Endothelial cell of umbilical vein (primary cell): ENCODE measurements at regions not wholly inside any gene's neighbourhood (a gene's known extent, or its start where the extent isn't known, plus 50 kb on each side); places are given as distances from the start of the nearest gene placed in this dataset.

Source experiments
- FOS ChIP-seq: IDR thresholded peaks from 2 replicates; pipeline ENCODE4 v1.6.1; 2011; ENCODE audit warnings: mild to moderate bottlenecking, low read length, moderate library complexity, borderline replicate concordance; ENCODE audit not compliant: insufficient read depth
- MYC ChIP-seq: IDR thresholded peaks from one replicate; pipeline ENCODE4 v1.6.1; 2011; ENCODE audit warnings: mild to moderate bottlenecking, low read depth, low read length
- POLR2A ChIP-seq: IDR thresholded peaks from 2 replicates; pipeline ENCODE4 v1.6.1; 2012; ENCODE audit warnings: low read depth, mild to moderate bottlenecking, control low read depth, low read length
- TF ChIP-seq, protein P1 (sequence below), 2 donors: IDR thresholded peaks; 1 replicate in 1 of 2; 2 replicates in 1 of 2; pipeline ENCODE4 v1.5.1; 2011; ENCODE audit warnings: low read length in 2 of 2, mild to moderate bottlenecking in 2 of 2, moderate library complexity in 2 of 2, control low read depth in 1 of 2, inconsistent platforms in 1 of 2, low read depth in 1 of 2; ENCODE audit not compliant: insufficient read depth in 1 of 2; ENCODE audit errors: extremely low read depth in 1 of 2

DNA sequence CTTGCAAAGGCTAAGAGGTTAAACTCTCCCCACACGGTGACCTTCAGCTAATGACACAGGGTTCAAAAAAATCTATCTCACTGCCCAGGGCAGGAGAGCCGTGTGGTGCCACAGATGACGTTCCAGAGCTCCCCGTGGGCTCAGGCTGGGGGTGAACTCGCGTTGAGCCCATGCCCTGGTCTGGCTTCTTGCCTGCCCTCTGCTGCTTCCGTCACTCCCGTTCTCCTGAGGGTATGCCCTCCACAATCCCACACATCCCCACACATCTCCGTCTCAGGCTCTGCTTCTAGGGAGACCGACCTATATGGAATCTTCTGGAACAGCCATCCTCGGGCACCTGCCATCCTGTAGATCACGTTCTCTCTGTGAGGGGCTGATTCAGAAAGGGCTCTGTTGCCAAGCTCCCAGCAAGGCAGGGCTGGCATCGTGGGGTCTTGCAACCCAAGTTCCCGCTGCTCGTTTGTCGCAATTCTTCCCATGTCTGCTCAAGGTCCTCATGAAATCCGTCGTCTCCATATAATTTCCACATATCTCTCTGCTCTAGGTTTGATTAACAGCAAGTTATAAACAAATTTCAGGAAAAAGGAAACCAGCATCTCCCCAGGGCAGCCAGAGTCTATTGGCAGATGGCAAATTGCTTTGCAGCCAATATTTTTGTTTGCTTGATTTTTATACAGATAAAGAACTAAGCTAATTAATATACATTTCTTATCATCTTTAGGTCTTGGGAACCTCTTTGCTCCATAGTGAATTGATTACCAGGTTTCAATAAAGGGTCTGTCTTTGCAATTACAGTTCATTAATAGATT lies 278.2 kb downstream of the PTPRU start:
- TF ChIP-seq, protein P1, sequence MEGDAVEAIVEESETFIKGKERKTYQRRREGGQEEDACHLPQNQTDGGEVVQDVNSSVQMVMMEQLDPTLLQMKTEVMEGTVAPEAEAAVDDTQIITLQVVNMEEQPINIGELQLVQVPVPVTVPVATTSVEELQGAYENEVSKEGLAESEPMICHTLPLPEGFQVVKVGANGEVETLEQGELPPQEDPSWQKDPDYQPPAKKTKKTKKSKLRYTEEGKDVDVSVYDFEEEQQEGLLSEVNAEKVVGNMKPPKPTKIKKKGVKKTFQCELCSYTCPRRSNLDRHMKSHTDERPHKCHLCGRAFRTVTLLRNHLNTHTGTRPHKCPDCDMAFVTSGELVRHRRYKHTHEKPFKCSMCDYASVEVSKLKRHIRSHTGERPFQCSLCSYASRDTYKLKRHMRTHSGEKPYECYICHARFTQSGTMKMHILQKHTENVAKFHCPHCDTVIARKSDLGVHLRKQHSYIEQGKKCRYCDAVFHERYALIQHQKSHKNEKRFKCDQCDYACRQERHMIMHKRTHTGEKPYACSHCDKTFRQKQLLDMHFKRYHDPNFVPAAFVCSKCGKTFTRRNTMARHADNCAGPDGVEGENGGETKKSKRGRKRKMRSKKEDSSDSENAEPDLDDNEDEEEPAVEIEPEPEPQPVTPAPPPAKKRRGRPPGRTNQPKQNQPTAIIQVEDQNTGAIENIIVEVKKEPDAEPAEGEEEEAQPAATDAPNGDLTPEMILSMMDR (IDR thresholded peaks at IDR 0.05; ENCODE audit: extremely low read depth in 1 of 2, insufficient read depth in 1 of 2, low read depth in 1 of 2, low read length in 2 of 2), result no peak
- TF ChIP-seq POLR2A (no peak), FOS (no peak), MYC (no peak)
